Glomerular visceral epithelial cell (primary cell): ENCODE measurements at regions not wholly inside any gene's neighbourhood (a gene's known extent, or its start where the extent isn't known, plus 50 kb on each side); places are given as distances from the start of the nearest gene placed in this dataset.

Experiments
- DNase-seq: peaks from one replicate; pipeline ENCODE4 v3.0.0-alpha.2; 2016; ENCODE audit errors: extremely low spot score

- no peak for DNase-seq
These were observed 226.3 kb upstream of the ZNF32 start for GRCh38 chr10:43874984-43875383.

GRCh38 chr10:43873717-43874116 lies 225.0 kb upstream of the ZNF32 start:
- no peak for DNase-seq

GRCh38 chr10:43872644-43873043 lies 224.0 kb upstream of the ZNF32 start:
- DNase-seq, result no peak

- no peak for DNase-seq
These were observed 222.9 kb upstream of the ZNF32 start for GRCh38 chr10:43871545-43871944.

- no peak for DNase-seq
These were observed 222.3 kb upstream of the ZNF32 start for GRCh38 chr10:43870968-43871439.

- no peak for DNase-seq
These were observed 221.1 kb upstream of the ZNF32 start for GRCh38 chr10:43869669-43870322.

GRCh38 chr10:43868952-43869351 lies 220.3 kb upstream of the ZNF32 start:
- no peak for DNase-seq

- peak; percentile 58 for DNase-seq
These were observed 219.2 kb upstream of the ZNF32 start for GRCh38 chr10:43867667-43868565.

GRCh38 chr10:43867113-43867512 lies 218.4 kb upstream of the ZNF32 start:
- no peak for DNase-seq

- DNase-seq, result no peak
These were observed 218.0 kb upstream of the ZNF32 start for GRCh38 chr10:43866712-43867111.

GRCh38 chr10:43865265-43866135 lies 216.8 kb upstream of the ZNF32 start:
- no peak for DNase-seq

GRCh38 chr10:43864656-43865055 lies 216.0 kb upstream of the ZNF32 start:
- DNase-seq, result no peak

- DNase-seq, result peak; percentile 67
These were observed 215.3 kb upstream of the ZNF32 start for GRCh38 chr10:43863859-43864591.

- DNase-seq, result no peak
These were observed 214.6 kb upstream of the ZNF32 start for GRCh38 chr10:43863270-43863669.

- no peak for DNase-seq
These were observed 214.1 kb upstream of the ZNF32 start for GRCh38 chr10:43862756-43863155.

GRCh38 chr10:43861966-43862751 lies 213.5 kb upstream of the ZNF32 start:
- peak; percentile 89 for DNase-seq

- no peak for DNase-seq
These were observed 210.4 kb upstream of the ZNF32 start for GRCh38 chr10:43859016-43859525.

- DNase-seq, result no peak
These were observed 209.2 kb upstream of the ZNF32 start for GRCh38 chr10:43857931-43858315.

- peak; percentile 56 for DNase-seq
These were observed 208.7 kb upstream of the ZNF32 start for GRCh38 chr10:43857206-43857930.

- no peak for DNase-seq
These were observed 207.6 kb upstream of the ZNF32 start for GRCh38 chr10:43856299-43856698.
